PC-3 (cell line): ENCODE measurements at regions not wholly inside any gene's neighbourhood (a gene's known extent, or its start where the extent isn't known, plus 50 kb on each side); places are given as distances from the start of the nearest gene placed in this dataset.
A peak's percentile ranks its signal among the peaks of the same experiment; 100 is the strongest.

Experiments
- ATAC-seq: fragments of 200-7000 bp; cut with Tn5 transposase; 2 replicates; pipeline ENCODE4 v1.9.1; 2020; ENCODE audit warnings: mild to moderate bottlenecking, moderate library complexity
- BruUV-seq: library from RNA; stranded (reverse); fragments of 400-500 nt; replicated peaks from 2 replicates; lab custom pipeline; 2021; lab: Mats Ljungman, UMichigan
- CTCF ChIA-PET: fragments of 300-600 bp; sonication (Branson Sonifier 250); formaldehyde crosslinking; loops from one replicate; lab custom pipeline; 2022; ENCODE audit warnings: antibody characterized with exemption; lab: Charles Lee
- POLR2A ChIA-PET: fragments of 300-600 bp; sonication (Branson Sonifier 250); formaldehyde crosslinking; loops from one replicate; lab custom pipeline; 2022; ENCODE audit warnings: antibody characterized with exemption; ENCODE audit not compliant: unreplicated experiment; lab: Charles Lee
- DNase-seq: peaks from one replicate; pipeline ENCODE4 v3.0.0-alpha.2; 2015
- H2AFZ ChIP-seq: fragments of 300-600 bp; sonication (generic); 2 replicates; pipeline ENCODE4 v1.6.0; 2016; ENCODE audit warnings: antibody characterized with exemption, low read length
- H3F3A ChIP-seq: fragments of 300-600 bp; sonication (generic); one replicate; pipeline ENCODE4 v1.6.0; 2017; ENCODE audit warnings: antibody characterized with exemption, low read length, control low read depth, mild to moderate bottlenecking; ENCODE audit not compliant: unreplicated experiment
- H3K27ac ChIP-seq: fragments of 300-600 bp; sonication (generic); 2 replicates; pipeline ENCODE4 v1.5.1; 2016; ENCODE audit warnings: mild to moderate bottlenecking, low read length
- H3K27me3 ChIP-seq: fragments of 300-600 bp; sonication (generic); 2 replicates; pipeline ENCODE4 v1.6.1; 2016; ENCODE audit warnings: low read length, mixed read lengths
- H3K36me3 ChIP-seq: fragments of 300-600 bp; sonication (generic); 2 replicates; pipeline ENCODE4 v1.6.1; 2016; ENCODE audit warnings: low read depth, mixed run types, low read length, mixed read lengths
- H3K4me1 ChIP-seq: fragments of 300-600 bp; sonication (generic); 2 replicates; pipeline ENCODE4 v1.5.1; 2016; ENCODE audit warnings: low read length; ENCODE audit not compliant: insufficient read depth
- H3K4me2 ChIP-seq: fragments of 300-600 bp; sonication (generic); 2 replicates; pipeline ENCODE4 v1.6.0; 2016; ENCODE audit warnings: low read length
- H3K4me3 ChIP-seq: fragments of 300-600 bp; sonication (generic); 2 replicates; pipeline ENCODE4 v1.5.1; 2016; ENCODE audit warnings: mild to moderate bottlenecking, low read length, mixed read lengths
- H3K79me2 ChIP-seq: fragments of 300-600 bp; sonication (generic); 2 replicates; pipeline ENCODE4 v1.6.1; 2017; ENCODE audit warnings: low read length, mixed read lengths
- H3K9ac ChIP-seq: fragments of 300-600 bp; sonication (generic); 2 replicates; pipeline ENCODE4 v1.6.0; 2016; ENCODE audit warnings: mild to moderate bottlenecking, low read length
- H3K9me2 ChIP-seq: fragments of 300-600 bp; sonication (generic); replicated peaks from 2 replicates; pipeline ENCODE4 v1.6.1; 2016; ENCODE audit warnings: mixed run types, low read length, mixed read lengths
- H3K9me3 ChIP-seq: fragments of 300-600 bp; sonication (generic); 2 replicates; pipeline ENCODE4 v1.6.1; 2016; ENCODE audit warnings: low read length, mixed read lengths
- H4K20me1 ChIP-seq: fragments of 300-600 bp; sonication (generic); 2 replicates; pipeline ENCODE4 v1.6.1; 2016; ENCODE audit warnings: low read length, mixed read lengths
- EZH2 ChIP-seq: fragments of 300-600 bp; sonication (generic); IDR thresholded peaks from one replicate; pipeline ENCODE4 v1.6.1; 2017; ENCODE audit warnings: antibody characterized with exemption, mild to moderate bottlenecking, low read length; ENCODE audit not compliant: unreplicated experiment
- EZH2phosphoT487 ChIP-seq: fragments of 300-600 bp; sonication (generic); IDR thresholded peaks from 2 replicates; pipeline ENCODE4 v1.6.1; 2018; ENCODE audit warnings: mild to moderate bottlenecking, antibody characterized with exemption, low read length, borderline replicate concordance
- intact Hi-C: fragments of 100-400 bp; cut with micrococcal nuclease; formaldehyde crosslinking; loops from 2 replicates; pipeline ENCODE4 v1.9.0; 2023
- TF ChIP-seq, protein P1 (sequence below): fragments of 300-600 bp; sonication (generic); conservative IDR thresholded peaks from 2 replicates; pipeline ENCODE4 v1.5.1; 2017; ENCODE audit warnings: antibody characterized with exemption, low read depth, mild to moderate bottlenecking, low read length

DNA sequence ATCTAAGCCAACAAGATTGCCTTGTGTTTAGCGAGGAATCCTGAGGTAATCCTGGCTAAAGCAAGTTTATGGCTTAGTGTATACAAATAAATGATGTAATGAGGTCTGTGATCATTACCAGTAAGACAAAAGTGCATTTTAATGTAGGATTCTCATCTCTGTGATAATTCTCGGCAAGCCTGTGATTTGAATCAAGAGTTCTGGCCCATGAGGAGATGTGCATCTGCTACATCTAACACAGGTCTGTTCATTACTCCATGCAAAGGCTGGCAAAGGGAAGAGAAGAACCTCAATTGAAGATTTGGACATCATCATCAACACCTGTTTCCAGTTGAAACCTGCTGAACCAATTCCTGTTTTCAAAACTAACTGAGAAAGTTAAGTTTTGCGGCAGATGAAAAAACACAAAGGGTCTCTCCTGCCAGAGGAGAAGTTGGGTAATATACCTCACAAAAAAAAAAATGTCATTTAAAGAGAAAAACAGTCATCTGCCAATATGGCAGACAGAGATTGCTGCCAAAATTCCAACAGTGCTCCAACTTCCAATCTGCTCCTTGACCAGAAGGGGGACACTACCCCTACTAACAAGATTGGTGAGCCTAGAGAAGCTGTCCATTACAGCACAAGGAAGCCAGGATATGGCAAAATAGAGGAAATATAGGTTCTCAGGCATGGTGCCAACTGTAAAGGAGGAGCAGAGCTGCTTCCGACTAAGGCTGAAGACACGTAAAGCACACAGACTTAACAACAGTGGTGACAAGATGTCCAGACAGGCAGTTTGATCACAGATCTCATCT, 453.7 kb downstream of the TTLL7 start:
- H3K9me2 ChIP-seq = no peaks in the 10 kb centered on the region
- no peaks in the 10 kb centered on the region for H3K4me1 ChIP-seq
- CTCF ChIA-PET = no interaction called here
- H3K36me3 ChIP-seq = no peaks in the 10 kb centered on the region
- BruUV-seq = no TSS peak
- H2AFZ ChIP-seq = no peak overlapping the region
- H3F3A ChIP-seq = no peaks in the 10 kb centered on the region
- DNase-seq (peak; percentile 16), ATAC-seq (no peak)
- TF ChIP-seq EZH2phosphoT487 = no peak
- TF ChIP-seq, protein P1, sequence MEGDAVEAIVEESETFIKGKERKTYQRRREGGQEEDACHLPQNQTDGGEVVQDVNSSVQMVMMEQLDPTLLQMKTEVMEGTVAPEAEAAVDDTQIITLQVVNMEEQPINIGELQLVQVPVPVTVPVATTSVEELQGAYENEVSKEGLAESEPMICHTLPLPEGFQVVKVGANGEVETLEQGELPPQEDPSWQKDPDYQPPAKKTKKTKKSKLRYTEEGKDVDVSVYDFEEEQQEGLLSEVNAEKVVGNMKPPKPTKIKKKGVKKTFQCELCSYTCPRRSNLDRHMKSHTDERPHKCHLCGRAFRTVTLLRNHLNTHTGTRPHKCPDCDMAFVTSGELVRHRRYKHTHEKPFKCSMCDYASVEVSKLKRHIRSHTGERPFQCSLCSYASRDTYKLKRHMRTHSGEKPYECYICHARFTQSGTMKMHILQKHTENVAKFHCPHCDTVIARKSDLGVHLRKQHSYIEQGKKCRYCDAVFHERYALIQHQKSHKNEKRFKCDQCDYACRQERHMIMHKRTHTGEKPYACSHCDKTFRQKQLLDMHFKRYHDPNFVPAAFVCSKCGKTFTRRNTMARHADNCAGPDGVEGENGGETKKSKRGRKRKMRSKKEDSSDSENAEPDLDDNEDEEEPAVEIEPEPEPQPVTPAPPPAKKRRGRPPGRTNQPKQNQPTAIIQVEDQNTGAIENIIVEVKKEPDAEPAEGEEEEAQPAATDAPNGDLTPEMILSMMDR = peak; percentile 38
- H3K4me2 ChIP-seq = no peak overlapping the region
- POLR2A ChIA-PET = no interaction called here
- H3K4me3 ChIP-seq = no peak overlapping the region
- H3K9me3 ChIP-seq = no peaks in the 10 kb centered on the region
- H3K27me3 ChIP-seq = peaks cover 6% of the 10 kb centered on the region; the same call in 1 of the 2 replicates
- intact Hi-C loops = no loop called here
- no peaks in the 10 kb centered on the region for H3K79me2 ChIP-seq
- H3K9ac ChIP-seq = no peak overlapping the region
- no peaks in the 10 kb centered on the region for H4K20me1 ChIP-seq
- no peak overlapping the region for H3K27ac ChIP-seq

DNA sequence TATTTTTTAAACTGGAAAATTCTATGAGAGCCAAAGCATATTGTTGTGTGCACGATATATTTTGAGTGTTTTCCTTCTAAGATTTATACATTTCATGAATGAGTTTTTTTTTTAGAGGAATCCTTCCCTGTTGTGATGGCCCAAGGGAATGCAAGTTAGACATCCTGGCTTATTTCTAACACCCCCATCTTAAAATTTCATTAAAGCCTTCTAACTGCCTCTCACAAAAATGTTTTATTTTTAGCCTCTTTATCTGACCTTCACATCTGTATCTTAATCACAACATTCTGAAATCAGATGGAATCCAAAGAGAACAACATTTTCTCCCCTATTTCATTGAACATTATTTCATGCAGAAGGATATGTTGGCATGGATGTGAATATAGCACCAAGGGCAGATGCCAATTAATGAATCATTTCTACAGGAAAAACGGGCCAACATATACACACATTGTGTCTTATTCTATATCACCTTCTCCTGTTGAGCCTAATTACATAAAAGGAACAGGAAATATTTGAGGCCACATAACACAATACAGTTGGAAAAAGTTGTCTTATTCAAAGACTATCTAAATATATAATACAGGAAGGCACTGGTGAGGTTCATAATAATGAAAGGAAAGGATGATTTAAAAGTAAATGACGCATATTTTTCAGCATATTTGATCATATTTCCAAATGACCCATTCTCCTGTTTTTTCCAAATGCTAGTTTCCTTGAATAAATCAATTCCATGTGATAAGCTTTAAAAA, 455.5 kb downstream of the TTLL7 start:
- no TSS peak for BruUV-seq
- Histone ChIP-seq H3K4me3 (no peak overlapping the region), H3K9me2 (no peaks in the 10 kb centered on the region), H3K36me3 (no peaks in the 10 kb centered on the region), H4K20me1 (no peaks in the 10 kb centered on the region), H3K9ac (no peak overlapping the region), H3K27me3 (peaks cover 9% of the 10 kb centered on the region; the same call in 1 of the 2 replicates), H3K79me2 (no peaks in the 10 kb centered on the region), H3F3A (no peaks in the 10 kb centered on the region), H3K9me3 (no peaks in the 10 kb centered on the region), H3K27ac (no peak overlapping the region), H2AFZ (no peak overlapping the region), H3K4me2 (no peak overlapping the region), H3K4me1 (no peaks in the 10 kb centered on the region)
- ATAC-seq (no peak), DNase-seq (no peak)
- ChIA-PET CTCF (no interaction called here), POLR2A (no interaction called here)
- TF ChIP-seq EZH2 (no peak), EZH2phosphoT487 (no peak)
- TF ChIP-seq, protein P1 = no peak
- intact Hi-C loops = no loop called here
